Central memory CD8-positive, alpha-beta T cell (primary cell): ENCODE measurements at regions not wholly inside any gene's neighbourhood (a gene's known extent, or its start where the extent isn't known, plus 50 kb on each side); places are given as distances from the start of the nearest gene placed in this dataset.

Source experiments
- ATAC-seq: fragments of 150-1000 bp; cut with Tn5 transposase; replicated peaks from 2 replicates; pipeline ENCODE4 v1.10.0; 2022; ENCODE audit warnings: mild to moderate bottlenecking, moderate FRiP score, moderate number of reproducible peaks; ENCODE audit not compliant: poor library complexity, severe bottlenecking; ENCODE audit errors: extremely low read depth
- DNase-seq, 2 donors: peaks; one replicate each; pipeline ENCODE4 v3.0.0; 2021; ENCODE audit warnings: low spot score in 2 of 2
- H3K27ac Mint-ChIP-seq: one replicate; pipeline ENCODE4 v1.8.0; 2022; ENCODE audit warnings: low read depth, mild to moderate bottlenecking, moderate library complexity, mixed read lengths
- H3K27me3 Mint-ChIP-seq: one replicate; pipeline ENCODE4 v1.8.0; 2022; ENCODE audit warnings: mixed read lengths
- H3K36me3 Mint-ChIP-seq: one replicate; pipeline ENCODE4 v1.8.0; 2022; ENCODE audit warnings: mild to moderate bottlenecking, moderate library complexity, mixed read lengths; ENCODE audit not compliant: insufficient read depth
- H3K4me1 Mint-ChIP-seq: one replicate; pipeline ENCODE4 v1.8.0; 2022; ENCODE audit warnings: mixed read lengths
- H3K4me3 Mint-ChIP-seq: one replicate; pipeline ENCODE4 v1.8.0; 2022; ENCODE audit warnings: mild to moderate bottlenecking, moderate library complexity, mixed read lengths
- H3K9me3 Mint-ChIP-seq: one replicate; pipeline ENCODE4 v1.8.0; 2022; ENCODE audit warnings: mixed read lengths

DNA sequence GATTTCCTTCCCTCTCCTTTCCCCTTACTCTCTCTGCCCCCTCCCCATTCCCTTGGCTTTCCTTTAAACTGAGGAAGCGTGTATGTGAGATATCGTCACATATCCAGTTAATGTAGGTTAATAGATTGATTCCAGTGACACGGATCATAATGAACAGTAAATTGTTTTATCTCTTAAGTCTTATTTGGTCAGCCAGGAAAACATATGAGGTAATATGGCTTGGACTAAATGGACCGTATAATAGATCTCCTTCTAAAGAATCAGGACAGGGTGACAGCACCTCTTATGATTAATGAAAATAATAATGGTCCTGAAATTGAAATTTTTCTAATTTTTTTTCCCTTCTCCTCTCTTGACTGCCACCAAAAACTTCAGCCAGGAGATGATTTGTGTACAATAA lies 779.8 kb upstream of the NR2F2 start:
- Mint-ChIP-seq H3K9me3 (no peaks in the 10 kb centered on the region), H3K27ac (no peak overlapping the region), H3K4me1 (no peaks in the 10 kb centered on the region), H3K4me3 (no peak overlapping the region), H3K36me3 (no peaks in the 10 kb centered on the region), H3K27me3 (peaks cover 16% of the 10 kb centered on the region)
- DNase-seq (no peak), ATAC-seq (no peak)

- ATAC-seq (no peak), DNase-seq (no peak)
- Mint-ChIP-seq H3K4me3 (no peak overlapping the region), H3K36me3 (no peaks in the 10 kb centered on the region), H3K27ac (no peak overlapping the region), H3K27me3 (peaks cover 21% of the 10 kb centered on the region), H3K4me1 (no peaks in the 10 kb centered on the region), H3K9me3 (no peaks in the 10 kb centered on the region)
Observed at GRCh38 chr15:95556225-95556624, 774.3 kb upstream of the NR2F2 start.

GRCh38 chr15:95556866-95557225 lies 773.7 kb upstream of the NR2F2 start:
- Mint-ChIP-seq H3K27me3 (peaks cover 21% of the 10 kb centered on the region), H3K27ac (no peak overlapping the region), H3K9me3 (no peaks in the 10 kb centered on the region), H3K36me3 (no peaks in the 10 kb centered on the region), H3K4me1 (no peaks in the 10 kb centered on the region), H3K4me3 (no peak overlapping the region)
- no peak for ATAC-seq
- no peak for DNase-seq

GRCh38 chr15:95557226-95558046 lies 773.1 kb upstream of the NR2F2 start:
- DNase-seq, result no peak
- Mint-ChIP-seq H3K36me3 (no peaks in the 10 kb centered on the region), H3K9me3 (no peaks in the 10 kb centered on the region), H3K27ac (no peak overlapping the region), H3K4me1 (no peaks in the 10 kb centered on the region), H3K4me3 (no peak overlapping the region), H3K27me3 (peaks cover 21% of the 10 kb centered on the region)
- ATAC-seq, result no peak

DNA sequence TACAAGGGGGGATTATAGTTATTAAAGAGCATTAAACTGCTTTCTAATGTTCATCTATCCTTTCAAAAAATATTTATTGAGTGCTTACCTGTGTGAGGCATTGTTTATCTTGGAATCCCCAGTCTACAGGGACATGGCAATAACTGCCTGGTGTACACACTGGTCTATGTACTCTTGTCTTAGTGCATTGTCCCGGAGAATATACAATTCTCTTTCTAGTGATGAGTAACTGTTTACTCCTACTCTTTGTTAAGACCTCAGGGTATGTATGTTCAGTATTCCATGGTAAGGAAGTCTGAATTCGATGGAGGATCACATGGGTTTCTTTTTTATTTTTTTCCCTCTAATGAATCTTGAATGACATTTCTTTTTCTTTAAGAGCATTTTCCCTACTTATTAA lies 772.4 kb upstream of the NR2F2 start:
- no peaks in the 10 kb centered on the region for H3K36me3 Mint-ChIP-seq
- DNase-seq, result no peak
- H3K4me1 Mint-ChIP-seq, result no peaks in the 10 kb centered on the region
- ATAC-seq, result no peak
- peaks cover 21% of the 10 kb centered on the region for H3K27me3 Mint-ChIP-seq
- no peak overlapping the region for H3K27ac Mint-ChIP-seq
- H3K4me3 Mint-ChIP-seq, result no peak overlapping the region
- no peaks in the 10 kb centered on the region for H3K9me3 Mint-ChIP-seq

- no peaks in the 10 kb centered on the region for H3K36me3 Mint-ChIP-seq
- ATAC-seq, result no peak
- H3K27me3 Mint-ChIP-seq, result peaks cover 21% of the 10 kb centered on the region
- no peak for DNase-seq
- no peak overlapping the region for H3K27ac Mint-ChIP-seq
- H3K4me3 Mint-ChIP-seq, result no peak overlapping the region
- H3K4me1 Mint-ChIP-seq, result no peaks in the 10 kb centered on the region
- no peaks in the 10 kb centered on the region for H3K9me3 Mint-ChIP-seq
Observed at GRCh38 chr15:95558916-95559315, 771.6 kb upstream of the NR2F2 start.

DNA sequence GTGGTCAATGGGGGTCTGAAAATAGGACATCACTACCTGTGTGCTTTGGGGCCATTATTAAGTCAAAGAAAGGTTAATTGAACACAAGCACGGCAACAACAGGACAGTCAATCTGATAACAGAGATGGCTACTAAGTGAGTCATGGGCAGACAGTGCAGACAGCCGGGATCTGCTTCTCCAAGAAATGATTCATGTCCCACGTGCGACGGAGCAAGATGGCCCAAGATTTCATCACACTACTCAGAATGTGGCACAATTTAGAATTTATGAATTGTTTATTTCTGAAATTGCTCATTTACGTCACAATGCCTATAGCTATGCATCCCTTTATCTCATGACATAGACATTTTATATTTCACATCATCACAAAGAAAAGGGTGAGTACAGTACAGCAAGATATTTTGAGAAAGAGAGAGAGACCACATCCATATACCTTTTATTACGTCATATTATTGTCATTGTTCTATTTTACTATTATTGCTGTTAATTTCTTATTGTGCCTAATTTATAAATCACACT lies 770.6 kb upstream of the NR2F2 start:
- H3K4me1 Mint-ChIP-seq, result no peaks in the 10 kb centered on the region
- no peaks in the 10 kb centered on the region for H3K36me3 Mint-ChIP-seq
- no peak for DNase-seq
- no peak for ATAC-seq
- no peak overlapping the region for H3K4me3 Mint-ChIP-seq
- no peaks in the 10 kb centered on the region for H3K9me3 Mint-ChIP-seq
- peaks cover 21% of the 10 kb centered on the region for H3K27me3 Mint-ChIP-seq
- H3K27ac Mint-ChIP-seq, result no peak overlapping the region

DNA sequence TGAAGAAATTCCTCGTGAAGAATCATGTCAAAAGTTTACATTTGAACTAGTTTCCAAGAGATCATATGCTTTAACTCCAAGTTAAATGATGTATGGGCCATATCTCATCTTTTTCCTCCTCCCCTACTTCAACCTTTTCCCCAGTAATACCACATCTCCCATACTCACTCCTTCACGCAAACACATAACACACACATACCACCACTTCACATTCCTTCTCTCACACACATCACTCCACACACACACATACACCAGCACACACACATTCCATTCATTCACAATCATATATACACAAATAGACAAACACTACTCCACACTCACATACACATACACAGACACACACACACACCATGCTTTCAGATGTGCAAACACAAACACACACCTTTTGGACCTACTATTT lies 769.0 kb upstream of the NR2F2 start:
- Mint-ChIP-seq H3K4me3 (no peak overlapping the region), H3K36me3 (no peaks in the 10 kb centered on the region), H3K9me3 (no peaks in the 10 kb centered on the region), H3K27ac (no peak overlapping the region), H3K27me3 (peaks cover 21% of the 10 kb centered on the region), H3K4me1 (no peaks in the 10 kb centered on the region)
- no peak for ATAC-seq
- DNase-seq, result no peak

DNA sequence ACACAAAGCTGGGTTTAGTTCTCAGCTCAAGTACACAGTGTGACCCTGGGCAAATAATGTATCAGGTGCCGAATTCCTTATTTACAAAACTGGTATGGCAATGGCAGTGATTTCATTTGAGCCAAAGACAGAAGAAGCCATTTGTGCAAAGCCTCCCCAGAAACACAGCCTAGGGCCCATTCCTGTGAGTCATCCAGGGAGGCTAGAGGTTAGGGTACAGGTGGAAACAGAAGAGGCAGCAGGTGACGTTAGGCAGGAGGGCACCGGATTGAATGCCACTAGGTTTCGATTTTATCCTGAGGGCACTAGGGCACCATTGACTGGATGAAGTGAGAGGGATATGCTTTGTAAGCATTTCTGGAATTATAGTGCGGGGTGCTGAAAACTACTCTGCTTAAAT lies 766.9 kb upstream of the NR2F2 start:
- DNase-seq, result no peak
- H3K9me3 Mint-ChIP-seq, result no peaks in the 10 kb centered on the region
- no peaks in the 10 kb centered on the region for H3K4me1 Mint-ChIP-seq
- no peaks in the 10 kb centered on the region for H3K36me3 Mint-ChIP-seq
- H3K27me3 Mint-ChIP-seq, result peaks cover 11% of the 10 kb centered on the region
- H3K4me3 Mint-ChIP-seq, result no peak overlapping the region
- H3K27ac Mint-ChIP-seq, result no peak overlapping the region
- no peak for ATAC-seq

GRCh38 chr15:95565016-95565600 lies 765.4 kb upstream of the NR2F2 start:
- no peaks in the 10 kb centered on the region for H3K9me3 Mint-ChIP-seq
- no peaks in the 10 kb centered on the region for H3K36me3 Mint-ChIP-seq
- no peak overlapping the region for H3K27ac Mint-ChIP-seq
- H3K4me1 Mint-ChIP-seq, result no peaks in the 10 kb centered on the region
- ATAC-seq, result no peak
- no peak overlapping the region for H3K4me3 Mint-ChIP-seq
- no peak for DNase-seq
- no peaks in the 10 kb centered on the region for H3K27me3 Mint-ChIP-seq

GRCh38 chr15:95565690-95566089 lies 764.8 kb upstream of the NR2F2 start:
- no peak overlapping the region for H3K4me3 Mint-ChIP-seq
- no peaks in the 10 kb centered on the region for H3K27me3 Mint-ChIP-seq
- no peak overlapping the region for H3K27ac Mint-ChIP-seq
- no peaks in the 10 kb centered on the region for H3K36me3 Mint-ChIP-seq
- H3K4me1 Mint-ChIP-seq, result no peaks in the 10 kb centered on the region
- no peaks in the 10 kb centered on the region for H3K9me3 Mint-ChIP-seq
- DNase-seq (no peak), ATAC-seq (no peak)

GRCh38 chr15:95567686-95568085 lies 762.8 kb upstream of the NR2F2 start:
- no peak overlapping the region for H3K27ac Mint-ChIP-seq
- no peak for DNase-seq
- no peaks in the 10 kb centered on the region for H3K27me3 Mint-ChIP-seq
- H3K4me1 Mint-ChIP-seq, result no peaks in the 10 kb centered on the region
- no peak for ATAC-seq
- no peaks in the 10 kb centered on the region for H3K36me3 Mint-ChIP-seq
- H3K4me3 Mint-ChIP-seq, result no peak overlapping the region
- H3K9me3 Mint-ChIP-seq, result no peaks in the 10 kb centered on the region

- H3K36me3 Mint-ChIP-seq, result no peaks in the 10 kb centered on the region
- no peaks in the 10 kb centered on the region for H3K9me3 Mint-ChIP-seq
- DNase-seq (no peak), ATAC-seq (no peak)
- H3K27me3 Mint-ChIP-seq, result peaks cover 11% of the 10 kb centered on the region
- H3K4me1 Mint-ChIP-seq, result no peaks in the 10 kb centered on the region
- no peak overlapping the region for H3K27ac Mint-ChIP-seq
- H3K4me3 Mint-ChIP-seq, result no peak overlapping the region
Observed at GRCh38 chr15:95574053-95574452, 756.4 kb upstream of the NR2F2 start.
